ENCODE measurements at regions not wholly inside any gene's neighbourhood (a gene's known extent, or its start where the extent isn't known, plus 50 kb on each side); places are given as distances from the start of the nearest gene placed in this dataset.

- POLR2A ChIA-PET: no interaction called here
- Histone ChIP-seq H3K27ac (ENCODE audit: insufficient read depth, low read depth, low read length) (no peak overlapping the region), H3K4me2 (ENCODE audit: insufficient read depth, low read length) (no peak overlapping the region), H3K9me3 (replicated peaks; ENCODE audit: control insufficient read depth, insufficient read depth, low read length) (no peaks in the 10 kb centered on the region), H3K9ac (replicated peaks; ENCODE audit: extremely low read depth, insufficient read depth, low read length) (no peak overlapping the region), H3K9me1 (replicated peaks; ENCODE audit: control insufficient read depth, extremely low read depth, insufficient read depth, low read length) (no peaks in the 10 kb centered on the region), H3K4me3 (replicated peaks in 1 of 3; ENCODE audit: insufficient read depth in 1 of 3, low read depth in 1 of 3, low read length in 3 of 3) (no peak overlapping the region), H3K36me3 (ENCODE audit: control insufficient read depth in 2 of 2, extremely low read depth in 1 of 2, insufficient read depth in 2 of 2, low read length in 2 of 2) (no peaks in the 10 kb centered on the region), H3K4me1 (ENCODE audit: control insufficient read depth, extremely low read depth, insufficient read depth, low read length) (peaks cover 24% of the 10 kb centered on the region), H4K20me1 (replicated peaks; ENCODE audit: control insufficient read depth, extremely low read depth, insufficient read depth, low read length) (no peaks in the 10 kb centered on the region), H3K79me2 (ENCODE audit: control insufficient read depth, insufficient read depth, low read length) (no peaks in the 10 kb centered on the region), H3K27me3 (ENCODE audit: control insufficient read depth in 2 of 2, insufficient read depth in 2 of 2, low read length in 2 of 2) (no peaks in the 10 kb centered on the region), H2AFZ (ENCODE audit: low read depth, low read length) (no peak overlapping the region)
- TF ChIP-seq POLR2AphosphoS5 (IDR thresholded peaks at IDR 0.05; ENCODE audit: insufficient read depth, low read depth, low read length): no peak
- TF ChIP-seq, protein P1, sequence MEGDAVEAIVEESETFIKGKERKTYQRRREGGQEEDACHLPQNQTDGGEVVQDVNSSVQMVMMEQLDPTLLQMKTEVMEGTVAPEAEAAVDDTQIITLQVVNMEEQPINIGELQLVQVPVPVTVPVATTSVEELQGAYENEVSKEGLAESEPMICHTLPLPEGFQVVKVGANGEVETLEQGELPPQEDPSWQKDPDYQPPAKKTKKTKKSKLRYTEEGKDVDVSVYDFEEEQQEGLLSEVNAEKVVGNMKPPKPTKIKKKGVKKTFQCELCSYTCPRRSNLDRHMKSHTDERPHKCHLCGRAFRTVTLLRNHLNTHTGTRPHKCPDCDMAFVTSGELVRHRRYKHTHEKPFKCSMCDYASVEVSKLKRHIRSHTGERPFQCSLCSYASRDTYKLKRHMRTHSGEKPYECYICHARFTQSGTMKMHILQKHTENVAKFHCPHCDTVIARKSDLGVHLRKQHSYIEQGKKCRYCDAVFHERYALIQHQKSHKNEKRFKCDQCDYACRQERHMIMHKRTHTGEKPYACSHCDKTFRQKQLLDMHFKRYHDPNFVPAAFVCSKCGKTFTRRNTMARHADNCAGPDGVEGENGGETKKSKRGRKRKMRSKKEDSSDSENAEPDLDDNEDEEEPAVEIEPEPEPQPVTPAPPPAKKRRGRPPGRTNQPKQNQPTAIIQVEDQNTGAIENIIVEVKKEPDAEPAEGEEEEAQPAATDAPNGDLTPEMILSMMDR (IDR thresholded peaks at IDR 0.05; ENCODE audit: extremely low read depth in 1 of 2, insufficient read depth in 1 of 2, low read depth in 1 of 2, low read length in 2 of 2): no peak
- TF ChIP-seq JUN (IDR thresholded peaks at IDR 0.05; ENCODE audit: borderline replicate concordance, insufficient read depth, insufficient read length, low read depth): no peak
- no peak for TF ChIP-seq POLR2A (IDR thresholded peaks at IDR 0.05; ENCODE audit: low read depth, low read length)
- no peak for TF ChIP-seq MYC (IDR thresholded peaks at IDR 0.05; ENCODE audit: low read depth, low read length)
- no peak for TF ChIP-seq EZH2 (IDR thresholded peaks at IDR 0.05; ENCODE audit: borderline replicate concordance, low read depth, low read length, severe bottlenecking)
- TF ChIP-seq MAX (IDR thresholded peaks at IDR 0.05; ENCODE audit: insufficient read depth, insufficient read length): no peak
- no peak for TF ChIP-seq FOS (IDR thresholded peaks at IDR 0.05; ENCODE audit: borderline replicate concordance, insufficient read depth, low read length)
- no peak for TF ChIP-seq GATA2 (IDR thresholded peaks at IDR 0.05; ENCODE audit: insufficient read depth, insufficient read length, low read depth, low read length)
- intact Hi-C loops (cut with micrococcal nuclease) (no loop called here), dilution Hi-C loops (cut with MboI; ENCODE audit: extremely low pct_ligation_motif_present, low sequenced_read_pairs) (no loop called here)
- CTCF ChIA-PET: no interaction called here
- DNase-seq (ENCODE audit: low read depth, low spot score) (no peak), FAIRE-seq (no peak)
- BruUV-seq (replicated peaks): no TSS peak
These were observed 63.4 kb upstream of the ZNF469 start for GRCh38 chr16:88319116-88319965.
